HepG2 (cell line): ENCODE measurements at regions not wholly inside any gene's neighbourhood (a gene's known extent, or its start where the extent isn't known, plus 50 kb on each side); places are given as distances from the start of the nearest gene placed in this dataset.
A peak's percentile ranks its signal among the peaks of the same experiment; 100 is the strongest.

ENCODE experiments used
- ATAC-seq: fragments of 200-7000 bp; cut with Tn5 transposase; 3 replicates; pipeline ENCODE4 v1.9.1; 2020; ENCODE audit warnings: mild to moderate bottlenecking, moderate library complexity
- BruUV-seq: library from RNA; stranded (reverse); fragments of 400-500 nt; replicated peaks from 2 replicates; lab custom pipeline; 2021; lab: Mats Ljungman, UMichigan
- CTCF ChIA-PET: fragments of 300-600 bp; formaldehyde crosslinking; extraction: SDS; loops from one replicate; lab custom pipeline; 2021; ENCODE audit warnings: low total read pairs, inconsistent platforms, low intra/inter-chr PET ratio; lab: Yijun Ruan, JAX
- POLR2A ChIA-PET: fragments of 350-600 bp; sonication (Branson Sonifier 250); formaldehyde crosslinking; loops from one replicate; lab custom pipeline; 2020; ENCODE audit warnings: antibody characterized with exemption, inconsistent platforms; lab: Yijun Ruan, JAX
- DNase-seq: peaks from one replicate; pipeline ENCODE4 v3.0.0-alpha.2; 2015; ENCODE audit warnings: low spot score
- FAIRE-seq: peaks from 3 replicates; lab custom pipeline; 2011; peaks lifted over from hg19 to GRCh38; lab: Jason Lieb, UNC
- H2AFZ ChIP-seq: one replicate; pipeline ENCODE4 v1.6.1; 2011; ENCODE audit warnings: low read length, inconsistent platforms
- H3K27ac ChIP-seq: fragments of 300-600 bp; 3 replicates; pipeline ENCODE4 v1.8.0; 2011; ENCODE audit warnings: mixed run types, mild to moderate bottlenecking, mixed read lengths, low read length, inconsistent platforms; ENCODE audit not compliant: insufficient read depth; ENCODE audit errors: extremely low read length
- H3K27me3 ChIP-seq, 2 experiments: fragments of 200-600 bp in 1 of 2; 2 replicates in 1 of 2; 3 replicates in 1 of 2; pipeline versions ENCODE4 v1.6.0 to v1.8.0; 2011; ENCODE audit warnings: low read length in 2 of 2, mild to moderate bottlenecking in 2 of 2, moderate library complexity in 2 of 2, inconsistent platforms in 1 of 2; ENCODE audit not compliant: insufficient read depth in 2 of 2, control insufficient read depth in 1 of 2
- H3K36me3 ChIP-seq, 2 experiments: fragments of 200-600 bp in 1 of 2; replicated peaks in 1 of 2; 2 replicates in 1 of 2; 3 replicates in 1 of 2; pipeline versions ENCODE4 v1.5.1 to v1.8.0; 2011; ENCODE audit warnings: low read length in 2 of 2, inconsistent platforms in 1 of 2; ENCODE audit not compliant: insufficient read depth in 2 of 2, control insufficient read depth in 1 of 2
- H3K4me1 ChIP-seq: 2 replicates; pipeline ENCODE4 v1.5.1; 2012; ENCODE audit warnings: low read length, inconsistent platforms; ENCODE audit not compliant: insufficient read depth
- H3K4me2 ChIP-seq: 2 replicates; pipeline ENCODE4 v1.6.0; 2011; ENCODE audit warnings: low read depth, low read length, inconsistent platforms
- H3K4me3 ChIP-seq, 3 experiments: fragments of 200-600 bp in 1 of 3; sonication (generic), shearing (Covaris generic) in 1 of 3; replicated peaks in 1 of 3; 2 replicates each; pipeline ENCODE4 v1.5.1; 2011 to 2016; ENCODE audit warnings: low read length in 3 of 3, inconsistent platforms in 2 of 3, low read depth in 2 of 3, mild to moderate bottlenecking in 2 of 3, control low read depth in 1 of 3, mixed read lengths in 1 of 3; ENCODE audit not compliant: insufficient read depth in 1 of 3
- H3K79me2 ChIP-seq: one replicate; pipeline ENCODE4 v1.6.1; 2011; ENCODE audit warnings: low read length, inconsistent platforms; ENCODE audit not compliant: insufficient read depth
- H3K9ac ChIP-seq: 2 replicates; pipeline ENCODE4 v1.6.0; 2011; ENCODE audit warnings: mild to moderate bottlenecking, low read depth, low read length, inconsistent platforms; ENCODE audit not compliant: insufficient read depth
- H3K9me3 ChIP-seq: 2 replicates; pipeline ENCODE4 v1.5.1; 2012; ENCODE audit warnings: mild to moderate bottlenecking, low read length
- H4K20me1 ChIP-seq: 2 replicates; pipeline ENCODE4 v1.6.0; 2011; ENCODE audit warnings: inconsistent platforms, mild to moderate bottlenecking, low read length, moderate library complexity; ENCODE audit not compliant: insufficient read depth
- ASH2L ChIP-seq: fragments of 300-600, 200-600 bp; sonication (generic); IDR thresholded peaks from 2 replicates; pipeline ENCODE4 v1.7.0; 2017; ENCODE audit warnings: low read depth, mild to moderate bottlenecking, moderate library complexity, mixed read lengths, low read length; ENCODE audit not compliant: insufficient read length
- CREBL2 ChIP-seq: sonication (generic); formaldehyde crosslinking; IDR thresholded peaks from 2 replicates; pipeline ENCODE4 v1.8.1; 2023; ENCODE audit warnings: missing genetic modification reagents, mild to moderate bottlenecking, borderline replicate concordance
- CSRNP1 ChIP-seq: sonication (generic); formaldehyde crosslinking; IDR thresholded peaks from 2 replicates; pipeline ENCODE4 v1.8.1; 2023; ENCODE audit warnings: mild to moderate bottlenecking, missing genetic modification reagents
- DPF2 ChIP-seq: sonication (generic); formaldehyde crosslinking; IDR thresholded peaks from 2 replicates; pipeline ENCODE4 v1.4.0; 2020; ENCODE audit warnings: mild to moderate bottlenecking, low read depth, missing genetic modification reagents, borderline replicate concordance
- ELF3 ChIP-seq: IDR thresholded peaks from 2 replicates; pipeline ENCODE4 v1.6.1; 2016; ENCODE audit warnings: missing genetic modification reagents, missing compliant biosample characterization
- HHEX ChIP-seq: IDR thresholded peaks from 2 replicates; pipeline ENCODE4 v1.6.1; 2016; ENCODE audit warnings: control low read depth
- MED8 ChIP-seq: sonication (generic); formaldehyde crosslinking; IDR thresholded peaks from 2 replicates; pipeline ENCODE4 v1.8.1; 2023; ENCODE audit warnings: mild to moderate bottlenecking, missing genetic modification reagents; ENCODE audit not compliant: insufficient replicate concordance
- NCOR1 ChIP-seq: fragments of 200-600 bp; sonication (generic); IDR thresholded peaks from 2 replicates; pipeline ENCODE4 v1.7.0; 2017; ENCODE audit warnings: antibody characterized with exemption, low read length, borderline replicate concordance
- RFXANK ChIP-seq: IDR thresholded peaks from 2 replicates; pipeline ENCODE4 v1.6.1; 2016
- RNF2 ChIP-seq: fragments of 450-650 bp; conservative IDR thresholded peaks from 2 replicates; pipeline ENCODE4 v1.6.1; 2016; ENCODE audit warnings: low read depth
- SMAD3 ChIP-seq: sonication (generic); formaldehyde crosslinking; IDR thresholded peaks from 2 replicates; pipeline ENCODE4 v1.4.0; 2020; ENCODE audit warnings: missing genetic modification reagents
- SOX13 ChIP-seq, 3 experiments: fragments of 450-650 bp in 1 of 3; sonication (generic) in 1 of 3; formaldehyde crosslinking in 1 of 3; IDR thresholded peaks in 2 of 3; conservative IDR thresholded peaks in 1 of 3; 2 replicates each; pipeline versions ENCODE4 v1.5.0 to v1.6.1; 2016 to 2020; ENCODE audit warnings: antibody characterized with exemption in 1 of 3, mild to moderate bottlenecking in 1 of 3, missing compliant biosample characterization in 1 of 3, missing genetic modification reagents in 1 of 3, moderate library complexity in 1 of 3
- TCF7 ChIP-seq: sonication (generic); IDR thresholded peaks from 2 replicates; pipeline ENCODE4 v1.6.1; 2016; ENCODE audit warnings: antibody characterized with exemption, low read depth
- THAP9 ChIP-seq: sonication (generic); formaldehyde crosslinking; IDR thresholded peaks from 2 replicates; pipeline ENCODE4; 2020; ENCODE audit warnings: missing genetic modification reagents, mild to moderate bottlenecking, borderline replicate concordance
- ZNF124 ChIP-seq: sonication (generic); formaldehyde crosslinking; IDR thresholded peaks from 2 replicates; pipeline ENCODE4 v1.4.0; 2020; ENCODE audit warnings: missing genetic modification reagents
- ZNF337 ChIP-seq: sonication (generic); formaldehyde crosslinking; IDR thresholded peaks from 2 replicates; pipeline ENCODE4 v1.5.1; 2020; ENCODE audit warnings: missing genetic modification reagents, low read depth, mild to moderate bottlenecking, borderline replicate concordance
- ZNF580 ChIP-seq: IDR thresholded peaks from 2 replicates; pipeline ENCODE4 v1.6.1; 2016; ENCODE audit warnings: low read depth, borderline replicate concordance
- ZNF746 ChIP-seq: sonication (generic); formaldehyde crosslinking; IDR thresholded peaks from 2 replicates; pipeline ENCODE4 v1.8.0; 2022; ENCODE audit warnings: mild to moderate bottlenecking, missing genetic modification reagents
- WGBS: methylation state at CpG from one replicate; pipeline ENCODE4 v1.1.6; 2017; ENCODE audit warnings: low lambda C conversion rate; 5-methylcytosine and 5-hydroxymethylcytosine counted together
- in situ Hi-C: cut with HindIII; loops from 2 replicates; pipeline ENCODE4 v1.10.0; 2017; ENCODE audit warnings: low pct_unique_long_range_greater_than_20kb; ENCODE audit not compliant: extremely low pct_ligation_motif_present
- intact Hi-C: fragments of 100-400 bp; cut with micrococcal nuclease; formaldehyde crosslinking; loops from one replicate; pipeline ENCODE4 v1.10.0; 2022; ENCODE audit not compliant: unreplicated experiment

- no peaks in the 10 kb centered on the region for H3K9me3 ChIP-seq
- CTCF ChIA-PET: interaction anchor here (0.6 kb wide), 1 partner anchor 342 kb away, joined by 3 read pairs; no protein-coding TSS in a partner anchor
- in situ Hi-C loops (no loop called here), intact Hi-C loops (loop anchor here (5.0 kb wide), 3 partner anchors 49 to 131 kb away; no protein-coding TSS in a partner anchor)
- POLR2A ChIA-PET: interaction anchor here (0.5 to 4.2 kb wide), 21 partner anchors 8 to 211 kb away, joined by 3 to 58 read pairs (median 4); partner anchors contain the start of gene ZNF217
- H3K36me3 ChIP-seq: no peaks in the 10 kb centered on the region
- no peaks in the 10 kb centered on the region for H3K27me3 ChIP-seq
- H2AFZ ChIP-seq: peak overlapping the region; percentile 42
- FAIRE-seq (peak; percentile 34), DNase-seq (peak; percentile 56), ATAC-seq (peak; percentile 77)
- H3K4me3 ChIP-seq: peak overlapping the region; percentile 26 to 52 (median 27)
- 6% methylated on average over 9 of the region's 9 CpGs for WGBS
- H3K79me2 ChIP-seq: no peaks in the 10 kb centered on the region
- peak overlapping the region; percentile 60 for H3K9ac ChIP-seq
- no peaks in the 10 kb centered on the region for H4K20me1 ChIP-seq
- peak overlapping the region; percentile 72 for H3K4me2 ChIP-seq
- BruUV-seq: no TSS peak
- H3K27ac ChIP-seq: peak overlapping the region; percentile 72
- H3K4me1 ChIP-seq: peaks cover 65% of the 10 kb centered on the region
- TF ChIP-seq SMAD3 (CRISPR knock-in tag) (no peak), ZNF580 (CRISPR knock-in tag) (no peak; the same call in 1 of the 2 replicates), ELF3 (CRISPR knock-in tag) (no peak; the same call in 1 of the 2 replicates), CREBL2 (CRISPR knock-in tag) (no peak), SOX13 (IDR thresholded peaks at IDR 0.05) (no peak), SOX13 (CRISPR knock-in tag; conservative IDR thresholded peaks at IDR 0.05 in 1 of 2, IDR thresholded peaks at IDR 0.05 in 1 of 2) (peak in 1 of 2 experiments; percentile 49; a peak in 2 of 4 replicates), ZNF746 (CRISPR knock-in tag) (no peak), ASH2L (peak; percentile 88), NCOR1 (peak; percentile 93), HHEX (no peak), DPF2 (peak; percentile 64), CSRNP1 (CRISPR knock-in tag) (0 out of 2 replicates have a peak, but pooled peaks have one; percentile 10), RNF2 (no peak), RFXANK (CRISPR knock-in tag) (0 out of 2 replicates have a peak, but pooled peaks have one; percentile 18), MED8 (CRISPR knock-in tag) (no peak), ZNF337 (CRISPR knock-in tag) (0 out of 2 replicates have a peak, but pooled peaks have one; percentile 66), THAP9 (CRISPR knock-in tag) (no peak), ZNF124 (CRISPR knock-in tag) (peak; percentile 33; the same call in 1 of the 2 replicates), TCF7 (no peak)
Measured at GRCh38 chr20:53786445-53787267, 193.0 kb upstream of the ZNF217 start.
